HFF-Myc (cell line): ENCODE measurements at regions not wholly inside any gene's neighbourhood (a gene's known extent, or its start where the extent isn't known, plus 50 kb on each side); places are given as distances from the start of the nearest gene placed in this dataset.

ENCODE experiments used
- DNase-seq: peaks from one replicate; pipeline ENCODE4 v3.0.0-alpha.2; 2011; ENCODE audit warnings: low read depth; ENCODE audit errors: extremely low read depth
- H3K4me3 ChIP-seq: replicated peaks from 2 replicates; pipeline ENCODE4 v1.5.1; 2011; ENCODE audit warnings: low read depth, mild to moderate bottlenecking, control low read depth, low read length
- TF ChIP-seq, protein P1 (sequence below): IDR thresholded peaks from 2 replicates; pipeline ENCODE4 v1.5.1; 2012; ENCODE audit warnings: mild to moderate bottlenecking, low read depth, low read length, control low read depth; ENCODE audit errors: missing control alignments

DNA sequence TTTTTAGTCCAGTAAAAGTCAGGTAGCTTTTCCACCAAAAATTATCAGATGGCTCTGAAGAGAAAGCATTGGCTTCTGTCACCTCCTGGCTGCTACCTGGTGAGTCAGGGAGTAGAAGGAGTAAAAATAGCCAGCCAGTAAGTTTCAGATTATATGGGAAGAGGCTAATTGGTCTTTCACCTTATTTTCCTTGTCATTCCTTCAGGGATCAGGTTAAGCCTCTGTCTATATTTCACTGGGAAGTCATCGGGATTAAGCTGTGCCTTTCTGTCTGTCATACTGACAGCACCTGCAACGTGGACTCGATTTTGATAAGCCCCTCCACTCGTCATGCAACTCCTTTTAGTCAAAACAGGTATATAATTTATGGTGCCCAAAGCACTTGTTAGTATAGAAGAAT, 380.7 kb upstream of the CELF4 start:
- TF ChIP-seq, protein P1, sequence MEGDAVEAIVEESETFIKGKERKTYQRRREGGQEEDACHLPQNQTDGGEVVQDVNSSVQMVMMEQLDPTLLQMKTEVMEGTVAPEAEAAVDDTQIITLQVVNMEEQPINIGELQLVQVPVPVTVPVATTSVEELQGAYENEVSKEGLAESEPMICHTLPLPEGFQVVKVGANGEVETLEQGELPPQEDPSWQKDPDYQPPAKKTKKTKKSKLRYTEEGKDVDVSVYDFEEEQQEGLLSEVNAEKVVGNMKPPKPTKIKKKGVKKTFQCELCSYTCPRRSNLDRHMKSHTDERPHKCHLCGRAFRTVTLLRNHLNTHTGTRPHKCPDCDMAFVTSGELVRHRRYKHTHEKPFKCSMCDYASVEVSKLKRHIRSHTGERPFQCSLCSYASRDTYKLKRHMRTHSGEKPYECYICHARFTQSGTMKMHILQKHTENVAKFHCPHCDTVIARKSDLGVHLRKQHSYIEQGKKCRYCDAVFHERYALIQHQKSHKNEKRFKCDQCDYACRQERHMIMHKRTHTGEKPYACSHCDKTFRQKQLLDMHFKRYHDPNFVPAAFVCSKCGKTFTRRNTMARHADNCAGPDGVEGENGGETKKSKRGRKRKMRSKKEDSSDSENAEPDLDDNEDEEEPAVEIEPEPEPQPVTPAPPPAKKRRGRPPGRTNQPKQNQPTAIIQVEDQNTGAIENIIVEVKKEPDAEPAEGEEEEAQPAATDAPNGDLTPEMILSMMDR: no peak
- H3K4me3 ChIP-seq: no peak overlapping the region
- DNase-seq: no peak

DNA sequence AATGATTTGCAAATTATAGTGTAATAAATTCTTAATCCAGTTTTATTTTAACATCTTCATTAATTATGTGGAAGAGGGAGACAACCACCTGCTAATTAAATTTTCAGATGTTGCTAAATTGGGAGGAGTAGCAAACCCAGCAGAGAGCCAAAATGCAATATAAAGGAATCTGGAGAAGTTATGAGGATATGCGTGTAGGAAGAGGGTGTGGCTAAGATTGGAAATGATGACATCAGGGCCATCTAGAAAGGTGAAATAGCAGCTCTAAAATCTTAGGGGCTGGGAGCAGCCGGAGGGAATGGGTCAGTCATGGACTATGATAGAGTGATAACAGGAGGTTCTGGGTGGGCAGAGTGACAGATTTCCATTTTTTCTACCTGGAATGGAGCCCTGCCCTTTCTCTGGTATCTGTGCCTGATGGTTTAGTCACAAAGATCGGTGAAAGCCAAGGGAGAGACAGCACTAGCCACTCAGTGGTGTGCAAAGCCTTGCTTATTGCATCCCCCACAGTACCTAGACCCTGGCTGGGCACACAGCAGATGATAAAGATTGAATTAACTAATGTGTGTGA, 379.2 kb upstream of the CELF4 start:
- no peak for DNase-seq
- TF ChIP-seq, protein P1: no peak
- H3K4me3 ChIP-seq: no peak overlapping the region

DNA sequence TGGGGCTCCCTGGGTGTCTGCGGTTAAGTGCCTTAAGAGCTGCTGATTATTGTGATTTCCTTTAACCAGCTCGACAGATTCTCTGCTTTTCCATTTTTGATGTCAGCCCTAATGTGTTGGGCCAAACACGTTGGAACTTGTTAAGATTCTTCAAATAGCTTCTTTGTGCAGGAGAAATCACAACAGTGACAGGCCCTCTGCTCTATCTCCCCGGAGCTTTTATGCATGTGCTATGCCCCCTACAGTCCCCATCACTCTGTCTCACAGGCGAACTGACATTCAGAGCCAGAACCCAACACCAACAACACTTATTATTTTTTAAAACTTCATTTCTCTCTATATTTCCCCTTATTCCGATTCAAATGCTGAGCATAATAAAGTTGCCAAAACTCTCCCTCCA, 371.7 kb upstream of the CELF4 start:
- DNase-seq: no peak
- TF ChIP-seq, protein P1: no peak
- H3K4me3 ChIP-seq: no peak overlapping the region

DNA sequence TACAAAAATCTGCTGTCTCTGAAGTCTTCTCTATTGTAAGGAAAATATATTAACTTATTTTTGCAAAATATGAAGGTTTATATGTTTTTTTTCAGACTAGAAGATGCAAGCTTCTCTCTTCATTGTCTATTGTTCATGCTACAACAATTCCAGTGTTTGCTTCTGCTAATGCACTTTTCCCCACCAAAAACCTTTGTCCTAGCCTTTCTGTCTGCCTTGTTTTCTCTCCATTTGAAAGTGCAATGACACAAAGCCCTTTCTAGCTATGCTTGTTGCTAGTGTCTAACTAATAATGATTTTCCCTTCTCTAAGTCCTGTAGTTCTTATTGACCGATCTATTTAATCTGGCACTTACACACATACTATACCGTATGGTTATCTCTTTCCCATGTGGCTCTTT, 369.5 kb upstream of the CELF4 start:
- DNase-seq: no peak
- no peak overlapping the region for H3K4me3 ChIP-seq
- TF ChIP-seq, protein P1: no peak

DNA sequence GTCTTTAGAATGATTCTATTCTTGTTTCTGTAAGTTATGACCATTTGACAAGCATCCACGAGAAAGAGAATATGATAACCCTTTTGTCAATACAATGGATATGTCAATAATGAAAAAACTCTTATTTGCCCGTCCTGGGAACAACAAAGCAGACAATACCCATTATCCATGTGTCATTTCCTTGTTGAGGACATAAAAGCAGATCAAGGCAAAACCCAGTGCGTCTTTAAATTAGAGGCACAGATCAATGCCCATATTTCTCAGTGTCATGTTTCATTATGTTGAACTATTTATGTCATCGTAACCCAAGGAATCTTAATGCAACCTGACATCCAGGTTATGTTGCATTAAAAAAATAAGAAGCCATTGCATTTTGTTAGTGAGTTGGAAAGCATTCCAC, 365.0 kb upstream of the CELF4 start:
- H3K4me3 ChIP-seq: no peak overlapping the region
- TF ChIP-seq, protein P1: no peak
- no peak for DNase-seq

DNA sequence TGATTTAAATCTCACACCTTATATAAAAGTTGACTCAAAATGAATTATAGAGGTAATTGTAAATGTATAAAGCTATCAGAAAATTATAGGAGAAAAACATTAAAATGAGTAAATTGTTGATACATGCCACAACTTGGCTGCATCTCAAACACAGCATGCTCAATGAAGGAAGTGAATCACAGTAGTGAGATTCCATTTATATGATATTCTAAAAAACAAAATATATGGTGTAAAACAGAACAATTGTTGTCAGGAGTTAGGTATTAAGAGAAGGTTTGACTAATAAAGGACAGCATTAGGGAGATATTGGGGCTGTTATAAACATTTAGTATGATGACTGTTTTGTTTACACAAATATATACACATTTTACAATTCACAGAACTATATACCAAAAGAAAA, 356.6 kb upstream of the CELF4 start:
- no peak for DNase-seq
- H3K4me3 ChIP-seq: no peak overlapping the region

More for the DNA sequence above, 356.6 kb upstream of the CELF4 start:
- TF ChIP-seq, protein P1: no peak
